Stimulated activated CD8-positive, alpha-beta memory T cell treated with anti-CD3 and anti-CD28 coated beads, Interleukin-12 subunit alpha, Interleukin-12 subunit beta, amount 100 ng/mL, for 4 hours (primary cell): ENCODE measurements at regions not wholly inside any gene's neighbourhood (a gene's known extent, or its start where the extent isn't known, plus 50 kb on each side); places are given as distances from the start of the nearest gene placed in this dataset.

ENCODE experiments used
- DNase-seq: peaks from one replicate; pipeline ENCODE4 v3.0.0-alpha.2; 2020; ENCODE audit warnings: low read depth

DNA sequence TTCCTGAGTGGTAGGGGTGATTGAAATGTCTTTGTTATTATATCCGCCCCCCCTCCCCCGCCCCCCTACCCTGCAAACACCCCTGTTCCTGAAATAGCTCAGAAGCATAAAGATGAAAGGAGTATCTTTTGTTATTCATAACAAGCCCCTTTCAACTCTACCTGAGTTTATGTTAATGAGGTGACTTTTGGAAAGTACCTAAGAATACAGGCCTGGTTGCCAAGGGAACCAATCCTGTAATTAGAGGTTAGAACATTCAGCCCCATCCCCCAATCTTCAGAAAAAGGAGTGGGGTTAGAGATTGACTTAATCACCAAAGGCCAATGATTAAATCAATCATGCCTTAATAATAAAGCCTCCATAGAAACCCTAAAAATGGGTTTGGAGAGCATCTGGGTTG is 979.2 kb upstream of the GJE1 start:
- DNase-seq: no peak

DNA sequence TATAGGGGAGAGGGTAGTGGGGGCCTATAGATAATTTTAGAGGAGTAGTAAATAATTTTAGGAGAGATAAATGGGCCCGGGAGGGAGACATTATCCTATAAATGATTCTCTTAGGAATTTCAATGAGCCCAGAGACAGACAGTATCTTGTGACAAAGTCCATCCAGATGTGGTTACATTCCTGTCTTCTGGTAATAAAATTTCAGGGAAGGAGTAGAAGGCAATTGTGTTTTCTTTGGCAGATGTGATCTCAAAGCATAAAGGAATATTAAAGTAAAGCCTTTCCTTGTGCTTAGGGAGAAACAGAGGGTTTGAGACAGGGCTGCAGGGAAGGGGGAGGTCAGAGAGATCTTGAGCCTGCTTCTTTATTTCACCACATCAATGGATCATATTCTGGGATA is 979.8 kb upstream of the GJE1 start:
- DNase-seq: no peak

DNA sequence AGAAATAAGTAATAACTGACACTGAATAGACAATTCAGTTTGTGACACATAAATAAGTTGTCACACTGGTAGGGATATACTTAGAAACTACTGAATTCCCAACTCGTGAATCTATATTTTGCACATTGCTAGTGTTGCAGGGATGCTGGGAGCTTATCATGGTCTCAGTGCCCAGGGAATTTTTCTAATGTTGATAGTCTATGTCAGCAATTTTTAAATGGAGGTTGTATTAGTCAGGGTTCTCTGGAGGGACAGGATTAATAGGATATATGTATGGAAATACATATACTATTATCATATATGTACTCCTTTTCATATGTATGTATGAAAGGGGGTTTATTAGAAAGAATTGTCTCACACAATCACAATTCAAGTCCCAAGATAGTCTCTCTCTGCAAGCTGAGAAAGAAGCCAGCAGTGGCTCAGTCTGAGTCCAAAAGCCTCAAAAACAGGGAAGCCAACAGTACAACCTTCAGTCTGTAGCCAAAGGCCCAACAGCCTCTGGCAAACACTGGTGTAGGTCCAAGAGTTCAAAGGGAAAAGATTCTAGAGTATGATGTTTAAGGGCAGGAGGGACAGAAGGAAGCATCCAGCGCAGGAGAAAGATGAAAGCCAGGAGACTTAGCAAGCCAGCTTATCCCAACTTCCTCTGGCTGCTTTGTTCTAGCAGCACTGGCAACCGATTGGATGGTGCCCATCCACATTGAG is 980.9 kb upstream of the GJE1 start:
- DNase-seq: no peak

DNA sequence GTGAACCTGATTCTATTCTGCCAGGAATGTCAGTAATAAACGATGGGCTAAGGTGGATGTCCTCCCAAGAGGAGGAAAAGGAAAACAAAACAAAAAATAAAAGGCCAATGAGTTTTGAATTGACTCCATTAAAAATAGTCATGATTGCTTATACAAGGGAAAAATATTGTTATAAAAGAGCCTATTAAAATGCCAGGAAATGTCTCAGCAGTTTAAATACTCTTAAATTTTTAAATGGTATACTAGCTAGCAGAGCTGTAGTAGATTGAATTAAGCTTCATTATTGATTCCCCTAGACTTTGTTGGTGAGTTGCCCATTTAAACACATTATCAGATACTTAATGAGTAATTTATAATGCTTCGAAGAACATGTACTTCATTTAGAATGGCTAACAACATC is 990.9 kb upstream of the GJE1 start:
- DNase-seq: no peak

DNA sequence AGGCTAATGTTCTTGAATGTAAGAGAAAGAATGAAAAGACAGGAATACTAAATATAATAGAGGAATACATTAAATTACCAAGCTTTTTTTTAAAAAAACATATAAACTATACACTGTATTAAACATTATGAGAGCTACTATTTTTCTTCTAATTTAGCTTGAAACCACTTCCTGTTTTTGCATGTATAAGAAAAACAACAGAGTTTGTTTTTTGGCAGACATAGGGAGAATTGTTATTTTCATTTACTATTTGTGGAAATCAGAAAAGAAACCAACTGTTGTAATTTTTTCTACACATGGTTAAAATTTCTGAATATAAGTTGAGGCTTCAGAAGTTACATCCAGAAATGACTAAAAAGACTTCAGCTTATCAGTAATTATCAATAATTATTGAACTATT is 991.8 kb upstream of the GJE1 start:
- no peak for DNase-seq

DNA sequence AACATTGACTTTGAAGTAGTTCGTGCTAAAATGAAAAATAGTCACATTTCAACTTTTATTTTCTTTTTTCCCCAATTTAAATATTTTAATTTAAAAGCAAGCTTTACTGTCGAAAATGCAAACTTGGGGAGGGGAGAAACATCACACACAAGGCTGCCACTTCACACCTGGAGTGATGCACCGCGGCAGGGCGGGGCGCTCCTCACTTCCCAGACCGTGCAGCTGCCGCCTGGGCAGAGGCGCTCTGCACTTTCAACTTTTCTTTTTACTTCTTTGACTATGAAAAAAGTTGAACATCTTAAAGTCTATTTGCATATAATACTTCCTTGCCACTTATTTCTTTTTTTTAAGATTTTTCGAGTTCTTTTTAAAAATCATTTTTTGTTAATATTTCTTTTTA is 993.3 kb upstream of the GJE1 start:
- no peak for DNase-seq

DNA sequence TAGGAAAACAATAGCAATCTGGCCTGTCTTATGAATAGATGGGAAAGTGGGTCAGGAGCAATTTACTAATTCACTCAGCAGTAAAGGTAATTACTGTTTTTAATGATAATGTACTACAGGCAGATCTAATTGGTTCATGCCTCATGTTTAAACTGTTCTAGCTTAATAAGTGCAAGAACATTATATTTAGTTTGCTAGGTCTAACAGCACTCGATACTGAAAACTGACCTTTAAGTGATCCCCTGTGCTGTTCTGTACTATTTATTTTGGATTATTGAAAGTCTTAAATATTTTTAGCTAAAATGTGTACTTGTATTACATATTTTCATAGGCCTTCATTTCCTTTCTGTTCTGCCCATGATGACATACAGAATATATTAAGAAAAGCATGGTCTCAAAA is 998.0 kb upstream of the GJE1 start:
- no peak for DNase-seq

DNA sequence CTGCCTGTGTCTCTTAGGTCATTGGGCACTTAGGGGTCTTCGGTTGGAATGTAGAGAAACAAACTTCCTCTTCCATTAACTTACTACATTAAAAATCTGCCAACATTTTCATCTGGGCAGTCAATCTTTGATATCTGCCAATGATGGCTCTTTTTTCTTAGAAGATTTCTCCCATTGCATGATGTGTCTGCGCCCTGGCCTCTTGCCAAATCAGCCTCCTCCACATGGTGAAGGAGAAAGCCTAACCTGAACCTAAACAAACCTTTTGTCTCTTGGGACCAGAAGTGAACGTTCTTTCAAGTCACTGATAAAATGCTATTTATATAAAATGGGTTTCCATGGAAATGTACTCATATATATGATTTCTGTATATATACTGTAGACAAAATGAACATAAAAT is 998.9 kb upstream of the GJE1 start:
- DNase-seq: no peak

DNA sequence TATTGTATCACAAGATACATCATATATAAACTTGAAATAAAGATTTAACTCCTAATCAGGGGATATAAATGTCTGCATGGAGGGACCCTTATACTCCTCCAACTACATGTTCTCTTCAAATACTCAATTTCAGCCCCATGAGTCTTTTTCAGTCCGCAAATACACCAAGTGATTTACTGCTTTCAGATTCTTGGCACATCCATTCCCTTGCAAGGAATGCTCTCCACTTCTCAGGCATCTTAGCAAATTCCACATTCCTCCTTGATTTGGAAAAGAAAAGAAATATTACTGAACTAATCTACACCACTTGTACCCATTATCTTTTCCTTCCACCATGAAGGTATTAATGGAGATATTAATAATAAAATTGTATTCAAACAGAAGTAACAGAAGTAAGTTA is 999.4 kb upstream of the GJE1 start:
- no peak for DNase-seq

DNA sequence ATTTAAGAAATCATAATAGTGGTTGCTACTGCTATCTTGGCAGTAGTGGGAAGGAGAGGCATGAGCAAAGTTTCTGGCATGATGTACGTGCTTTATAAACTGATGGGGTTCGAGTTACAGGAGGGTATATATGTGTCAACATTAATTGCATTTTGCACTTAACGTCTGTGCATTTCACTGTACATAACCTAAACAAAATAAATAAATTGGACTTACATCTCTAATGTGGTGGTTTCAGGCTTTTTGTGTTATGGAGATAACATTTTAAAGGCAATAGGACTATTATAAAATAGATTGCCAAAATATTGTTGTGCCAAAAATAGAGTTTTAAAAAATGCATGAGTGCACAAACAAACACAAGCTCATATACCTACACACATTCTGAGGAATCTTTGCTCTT is 1001.1 kb upstream of the GJE1 start:
- no peak for DNase-seq

DNA sequence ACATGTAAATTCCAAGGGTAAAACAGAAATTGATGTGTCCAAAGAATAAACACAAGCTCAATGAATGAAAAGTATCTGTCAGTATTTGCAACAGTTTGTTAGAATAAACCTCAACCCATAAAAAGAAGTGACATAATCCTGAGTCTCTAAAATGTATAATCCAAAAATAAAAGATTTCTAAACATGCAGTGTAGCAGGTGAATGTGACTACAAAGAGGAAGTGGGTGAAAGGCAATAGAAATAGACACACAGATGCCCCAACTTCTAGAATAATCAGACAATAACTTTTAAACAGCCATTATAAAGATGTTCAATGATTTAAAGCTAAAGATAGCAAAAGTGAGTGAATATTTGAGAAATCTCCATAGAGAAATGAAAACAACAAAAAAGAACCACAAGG is 1009.2 kb upstream of the GJE1 start:
- DNase-seq: no peak

DNA sequence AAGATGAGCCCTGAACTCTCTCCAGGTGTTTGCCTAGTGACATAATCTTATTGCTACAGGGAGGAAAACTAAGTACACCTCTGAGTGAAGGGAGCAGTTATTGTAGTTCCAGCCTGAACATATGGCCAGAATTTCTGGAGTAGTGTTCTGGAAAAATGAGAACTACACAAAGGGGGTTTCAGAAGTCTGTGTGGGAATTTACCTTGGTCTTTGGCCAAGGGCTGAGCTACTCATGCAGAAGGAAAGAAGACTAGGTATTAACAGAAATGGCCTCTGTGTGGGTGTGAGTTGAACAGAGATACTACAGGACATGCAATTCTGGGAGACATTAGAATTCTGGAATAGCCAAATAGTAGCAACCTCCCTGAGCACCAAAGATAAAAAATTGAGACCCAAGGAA is 1009.7 kb upstream of the GJE1 start:
- no peak for DNase-seq

DNA sequence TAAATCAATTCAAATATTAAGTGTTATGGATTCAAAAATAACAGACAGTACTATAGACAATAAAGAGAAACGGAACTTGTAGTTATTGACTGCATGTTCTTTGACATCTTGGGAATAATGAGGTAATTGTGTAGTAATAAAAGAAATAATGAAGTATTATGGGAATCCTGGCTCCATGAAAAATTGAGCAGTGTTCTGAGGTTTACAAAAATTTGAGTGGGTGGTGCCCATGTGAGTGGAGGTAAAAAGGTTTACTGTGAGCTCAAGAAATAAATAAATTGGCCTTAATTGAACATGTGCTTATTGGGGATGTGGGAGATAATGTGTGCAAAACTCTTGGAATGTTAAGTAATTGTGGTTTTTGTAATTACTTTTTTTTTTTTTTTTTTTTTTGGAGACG is 1013.7 kb upstream of the GJE1 start:
- no peak for DNase-seq

DNA sequence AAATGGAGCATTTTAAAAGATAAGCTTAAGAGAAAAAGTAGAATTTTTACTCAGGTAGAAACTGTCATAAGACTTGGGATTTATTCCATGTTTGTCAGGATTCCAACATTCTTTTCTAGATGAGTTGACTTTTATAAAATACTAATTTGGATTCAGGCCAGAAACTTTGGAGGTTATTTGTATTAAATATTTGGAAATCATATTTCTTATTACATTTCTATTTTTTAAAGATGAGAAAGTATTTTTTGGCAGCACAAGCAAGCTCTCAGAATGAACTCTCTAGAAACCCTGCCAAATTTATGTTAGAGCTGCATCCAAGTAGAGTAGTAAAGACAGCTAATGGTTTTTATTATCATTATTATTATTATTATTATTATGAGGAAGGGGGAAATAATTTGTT is 1014.9 kb upstream of the GJE1 start:
- DNase-seq: no peak

DNA sequence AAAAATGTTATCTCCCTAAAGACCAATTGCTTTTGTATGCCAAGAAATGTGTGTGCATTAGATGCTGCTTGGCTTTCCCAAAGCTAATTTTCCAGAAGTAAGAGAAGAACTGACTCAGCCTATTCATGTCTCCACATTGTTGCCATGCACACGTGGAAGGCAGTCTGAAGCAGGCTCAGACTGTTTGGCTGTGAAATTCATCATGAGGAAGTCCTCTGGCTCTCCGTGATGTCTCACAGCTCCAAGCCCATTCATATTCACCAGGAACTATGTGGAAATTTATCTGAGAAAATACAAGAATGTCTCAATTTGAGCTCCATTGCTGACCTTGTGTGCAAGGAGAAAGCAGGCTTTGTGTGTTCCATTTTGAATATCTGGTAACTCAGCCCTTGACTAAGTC is 1022.2 kb upstream of the GJE1 start:
- DNase-seq: no peak

DNA sequence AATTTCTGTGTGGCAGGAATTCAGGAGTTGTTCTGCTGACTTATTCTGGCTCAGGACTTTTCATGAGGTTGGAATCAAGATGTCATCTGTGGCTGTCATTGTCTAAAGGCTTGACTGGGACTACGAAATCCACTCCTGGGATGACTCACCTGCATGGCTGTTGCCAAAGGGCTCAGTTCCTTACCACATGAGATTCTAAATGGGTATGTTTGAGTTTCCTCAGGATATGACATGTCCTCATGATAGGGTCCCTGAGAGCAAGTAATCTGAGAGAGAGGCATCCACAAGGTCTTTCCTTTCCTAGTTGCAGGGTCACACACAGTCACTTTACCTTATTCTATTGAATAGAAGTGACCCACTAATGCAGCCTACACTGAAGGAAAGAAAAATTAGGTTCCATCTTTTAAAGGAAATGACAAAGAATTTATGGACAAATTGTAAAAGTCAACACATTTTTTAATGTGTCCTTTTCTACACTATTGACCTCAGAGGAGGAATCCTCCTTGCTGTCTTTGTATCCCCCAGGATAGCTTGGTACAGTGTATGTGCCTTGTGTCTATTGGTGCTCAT is 1025.0 kb upstream of the GJE1 start:
- no peak for DNase-seq

DNA sequence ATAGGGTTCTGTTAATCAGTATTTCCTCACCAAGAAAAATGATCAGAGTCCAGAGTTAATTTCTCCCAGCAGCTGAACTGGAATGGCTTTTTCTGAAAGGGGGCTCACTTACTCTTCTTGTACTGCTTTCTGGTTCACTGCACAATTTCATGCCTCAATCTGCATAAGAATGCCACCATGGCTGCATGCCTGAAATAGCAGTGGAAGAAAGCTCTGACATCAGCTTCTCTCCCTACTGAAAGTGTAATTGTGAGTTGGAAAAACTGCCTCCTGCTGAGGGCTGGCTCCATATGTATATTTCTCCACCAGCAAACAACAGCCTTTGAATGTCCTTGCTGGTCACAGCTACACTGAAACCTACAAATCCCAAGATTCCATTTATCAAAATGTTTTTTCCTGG is 1027.2 kb upstream of the GJE1 start:
- no peak for DNase-seq

DNA sequence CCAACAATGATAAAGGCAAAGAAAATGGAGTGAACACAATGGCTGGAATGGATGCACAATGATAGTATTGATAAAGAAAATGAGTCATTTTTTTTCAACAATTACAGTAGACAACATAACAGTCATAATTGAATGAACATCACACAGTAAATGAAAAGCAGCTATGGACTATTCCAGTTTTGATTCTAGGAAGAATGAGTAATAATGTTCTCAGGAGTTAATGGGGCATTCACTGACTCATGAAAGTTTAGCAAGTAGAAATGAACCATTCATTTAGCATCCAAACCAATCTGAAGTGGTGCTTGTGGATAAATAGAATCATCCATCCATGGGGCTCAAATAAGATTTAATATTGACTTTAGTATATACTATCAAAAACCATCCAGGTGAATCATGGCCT is 1029.5 kb upstream of the GJE1 start:
- DNase-seq: no peak

DNA sequence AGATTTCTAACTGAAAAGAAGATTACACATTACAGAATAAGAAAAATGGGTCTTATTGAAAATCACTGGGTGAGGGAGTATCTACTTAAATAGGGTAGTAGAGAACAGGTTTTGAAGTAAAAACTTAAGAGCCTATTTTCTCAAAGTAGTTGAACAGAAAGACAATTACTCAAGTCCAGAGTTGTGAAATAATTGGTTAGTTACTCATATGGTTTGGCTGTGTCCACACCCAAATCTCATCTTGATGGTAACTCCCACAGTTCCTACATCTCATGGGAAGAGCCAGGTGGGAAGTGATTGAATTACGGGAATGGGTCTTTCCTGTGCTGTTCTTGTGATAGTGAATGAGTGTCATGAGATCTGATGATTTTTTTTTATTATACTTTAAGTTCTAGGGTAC is 1035.3 kb upstream of the GJE1 start:
- no peak for DNase-seq

DNA sequence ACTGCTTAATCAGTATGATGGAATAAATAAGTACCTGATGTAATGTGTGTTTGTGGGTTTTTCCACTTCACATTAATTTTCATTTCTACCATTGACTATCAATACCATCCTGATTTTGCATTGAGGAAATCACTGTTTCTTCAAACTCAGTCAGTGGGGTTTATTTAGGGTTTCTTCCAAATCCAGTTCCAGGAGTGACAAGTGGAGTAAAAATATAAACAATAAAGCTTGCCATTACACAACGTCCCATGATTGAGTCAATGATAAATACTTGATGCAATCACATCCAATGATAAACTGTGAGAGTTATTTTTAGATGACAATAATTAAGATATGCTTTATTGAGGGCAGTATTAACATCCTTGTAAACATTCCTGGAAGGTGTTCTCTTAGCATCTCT is 1037.4 kb upstream of the GJE1 start:
- no peak for DNase-seq

DNA sequence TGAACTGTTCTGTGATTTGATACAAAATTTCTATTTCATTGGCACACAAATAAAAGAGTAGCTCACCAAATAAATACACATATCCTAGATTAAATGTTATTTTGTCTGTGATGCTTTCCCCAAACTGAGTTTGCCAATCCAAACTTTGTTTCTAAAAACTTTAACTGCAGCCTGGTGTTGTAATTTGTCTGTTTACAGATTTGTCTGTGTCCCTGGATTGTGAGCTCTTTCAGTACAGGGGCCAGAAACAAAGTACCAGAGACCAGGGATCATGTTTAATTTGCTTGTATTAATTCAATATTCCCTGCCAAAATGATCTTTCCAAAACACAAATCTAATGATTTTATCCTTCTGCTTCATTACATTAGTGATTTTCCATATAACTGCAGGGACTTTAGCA is 1044.6 kb upstream of the GJE1 start:
- DNase-seq: no peak

DNA sequence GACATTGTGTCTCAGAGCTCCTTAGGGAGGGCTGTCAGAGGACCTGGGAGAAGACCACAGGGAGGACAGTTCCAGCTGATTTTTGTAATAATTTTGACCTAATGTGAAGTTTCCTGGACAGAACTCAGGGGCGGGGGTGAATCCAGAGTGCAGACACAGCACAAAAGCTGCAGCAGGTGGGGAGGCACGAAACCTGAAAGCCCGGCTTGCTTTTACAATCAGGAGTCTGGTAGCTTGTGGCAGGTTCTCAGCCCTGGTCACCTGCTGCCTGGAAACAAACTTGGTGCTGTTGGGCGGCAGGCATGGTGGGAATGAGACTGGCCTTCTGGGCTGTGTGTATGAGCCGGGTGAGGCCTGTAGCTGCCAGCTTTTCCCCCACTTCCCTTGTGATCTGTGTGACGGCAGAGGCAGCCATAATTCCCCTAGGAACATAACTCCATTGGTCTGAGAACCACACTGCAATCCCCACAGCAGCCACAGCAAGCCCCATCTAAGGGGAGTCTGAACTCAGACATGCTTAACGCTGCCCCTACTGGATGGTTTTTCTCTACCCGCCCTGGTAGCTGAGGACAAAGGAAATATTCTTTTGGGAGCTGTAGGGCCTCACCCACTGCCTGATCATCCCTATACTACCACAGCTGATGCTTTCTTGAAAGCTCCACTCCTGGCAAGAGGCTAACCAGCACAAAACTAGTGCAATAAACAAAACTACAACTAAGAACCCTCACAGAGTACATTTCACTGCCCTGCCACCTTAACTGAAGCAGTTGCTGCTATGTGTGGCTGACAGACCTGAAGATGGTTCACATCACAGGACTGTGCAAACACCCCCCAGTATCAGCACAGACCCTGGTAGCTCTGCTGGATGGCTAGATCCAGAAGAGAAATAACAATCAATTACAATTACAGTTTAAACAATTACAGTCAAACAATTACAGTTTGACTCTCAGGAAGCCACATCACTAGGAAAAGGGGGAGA is 1055.1 kb upstream of the GJE1 start:
- DNase-seq: no peak

DNA sequence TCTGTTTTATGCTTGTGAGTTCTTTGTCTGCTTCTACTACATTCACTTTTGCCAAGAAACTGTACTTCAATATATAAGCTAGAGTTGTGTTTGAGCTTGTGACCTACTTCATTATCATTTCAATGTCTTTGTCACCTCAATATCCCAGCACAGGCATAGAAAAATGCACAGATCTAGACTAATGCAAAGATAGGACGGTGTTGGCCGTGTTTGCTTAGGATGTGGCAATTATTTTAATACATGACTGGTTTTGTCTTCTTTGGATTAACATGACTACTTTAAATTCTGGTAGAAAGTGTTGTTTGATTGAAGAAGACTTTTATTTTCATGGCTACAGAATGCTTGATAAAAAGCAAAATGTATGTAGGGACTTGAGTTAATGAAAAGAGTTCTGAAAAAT is 1075.0 kb upstream of the GJE1 start:
- no peak for DNase-seq
